Mucosa of rectum (tissue), 2 donors: ENCODE measurements at regions not wholly inside any gene's neighbourhood (a gene's known extent, or its start where the extent isn't known, plus 50 kb on each side); places are given as distances from the start of the nearest gene placed in this dataset.

Experiments
- H3K27ac ChIP-seq, 2 donors: one replicate each; pipeline ENCODE4 v1.7.0; 2013; ENCODE audit warnings: inconsistent platforms in 2 of 2, low read depth in 2 of 2, low read length in 2 of 2
- H3K27me3 ChIP-seq, 2 donors: one replicate each; pipeline ENCODE4 v1.7.0; 2013; ENCODE audit warnings: low read length in 2 of 2; ENCODE audit not compliant: control insufficient read depth in 2 of 2, insufficient read depth in 2 of 2
- H3K36me3 ChIP-seq, 2 donors: one replicate each; pipeline ENCODE4 v1.7.0; 2013; ENCODE audit warnings: low read length in 2 of 2; ENCODE audit not compliant: control insufficient read depth in 2 of 2, insufficient read depth in 2 of 2
- H3K4me1 ChIP-seq, 2 donors: one replicate each; pipeline ENCODE4 v1.7.0; 2013; ENCODE audit warnings: low read length in 2 of 2, mild to moderate bottlenecking in 1 of 2; ENCODE audit not compliant: control insufficient read depth in 2 of 2, insufficient read depth in 2 of 2
- H3K4me3 ChIP-seq, 2 donors: one replicate each; pipeline ENCODE4 v1.7.0; 2013; ENCODE audit warnings: low read length in 2 of 2
- H3K9ac ChIP-seq, 2 donors: one replicate each; pipeline ENCODE4 v1.7.0; 2013; ENCODE audit warnings: low read length in 2 of 2, low read depth in 1 of 2, mild to moderate bottlenecking in 1 of 2
- H3K9me3 ChIP-seq, 2 donors: one replicate each; pipeline ENCODE4 v1.7.0; 2013; ENCODE audit warnings: low read length in 2 of 2; ENCODE audit not compliant: control insufficient read depth in 2 of 2
- donor health status: healthy.
- donor health status: Normal muscosa, but diverticular disease.

GRCh38 chr9:16069671-16070454 lies 517.0 kb downstream of the CCDC171 start:
- Histone ChIP-seq H3K9me3 (no peaks in the 10 kb centered on the region), H3K4me3 (no peak overlapping the region), H3K27me3 (no peaks in the 10 kb centered on the region), H3K4me1 (no peaks in the 10 kb centered on the region), H3K9ac (no peak overlapping the region), H3K36me3 (no peaks in the 10 kb centered on the region), H3K27ac (no peak overlapping the region)

DNA sequence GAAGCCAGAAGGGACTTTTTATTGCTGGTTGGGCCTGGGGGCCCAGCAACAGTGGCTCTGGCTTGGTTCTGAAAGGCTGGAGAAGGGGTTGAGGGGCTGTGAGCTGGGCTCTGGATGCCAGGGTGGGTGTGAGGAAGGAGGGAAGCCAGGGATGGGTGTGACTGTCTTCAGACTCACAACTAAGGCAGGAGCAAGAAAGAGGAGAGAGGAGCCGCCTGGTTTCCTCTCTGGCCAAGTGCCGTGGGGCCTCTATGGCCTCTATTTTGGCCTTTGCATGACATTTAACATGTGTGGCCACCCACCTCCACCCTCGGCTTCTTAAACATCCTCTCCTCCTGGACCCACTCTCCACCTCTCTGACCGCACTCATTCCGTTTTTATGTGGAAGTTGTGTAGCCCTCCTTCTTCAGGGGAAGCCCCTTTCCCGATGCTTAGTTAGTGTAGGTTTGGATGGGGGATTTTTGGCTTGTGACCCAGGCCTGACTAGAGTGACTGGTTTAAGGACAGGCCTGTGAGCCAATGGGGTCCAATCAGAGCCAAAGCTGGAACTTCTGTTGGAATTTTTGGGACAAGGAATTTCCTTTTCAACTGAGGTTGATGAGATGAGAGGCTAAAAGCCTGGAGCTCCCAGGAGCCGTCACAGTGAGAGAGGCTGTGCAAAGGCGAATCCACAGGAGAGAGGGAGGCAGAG lies 517.8 kb downstream of the CCDC171 start:
- H3K4me1 ChIP-seq: no peaks in the 10 kb centered on the region
- H3K36me3 ChIP-seq: no peaks in the 10 kb centered on the region
- no peak overlapping the region for H3K27ac ChIP-seq
- no peak overlapping the region for H3K4me3 ChIP-seq
- no peak overlapping the region for H3K9ac ChIP-seq
- H3K9me3 ChIP-seq: no peaks in the 10 kb centered on the region
- H3K27me3 ChIP-seq: no peaks in the 10 kb centered on the region

GRCh38 chr9:16071400-16071799 lies 518.6 kb downstream of the CCDC171 start:
- Histone ChIP-seq H3K27ac (no peak overlapping the region), H3K4me3 (no peak overlapping the region), H3K36me3 (no peaks in the 10 kb centered on the region), H3K27me3 (no peaks in the 10 kb centered on the region), H3K4me1 (no peaks in the 10 kb centered on the region), H3K9ac (no peak overlapping the region), H3K9me3 (no peaks in the 10 kb centered on the region)

GRCh38 chr9:16074963-16075362 lies 522.1 kb downstream of the CCDC171 start:
- H3K27me3 ChIP-seq: no peaks in the 10 kb centered on the region
- H3K36me3 ChIP-seq: no peaks in the 10 kb centered on the region
- H3K4me3 ChIP-seq: no peak overlapping the region
- H3K9ac ChIP-seq: no peak overlapping the region
- H3K9me3 ChIP-seq: no peaks in the 10 kb centered on the region
- no peaks in the 10 kb centered on the region for H3K4me1 ChIP-seq
- no peak overlapping the region for H3K27ac ChIP-seq

- Histone ChIP-seq H3K36me3 (no peaks in the 10 kb centered on the region), H3K27ac (no peak overlapping the region), H3K4me3 (no peak overlapping the region), H3K27me3 (no peaks in the 10 kb centered on the region), H3K9me3 (no peaks in the 10 kb centered on the region), H3K4me1 (no peaks in the 10 kb centered on the region), H3K9ac (no peak overlapping the region)
Observed at GRCh38 chr9:16075696-16076095, 522.9 kb downstream of the CCDC171 start.

DNA sequence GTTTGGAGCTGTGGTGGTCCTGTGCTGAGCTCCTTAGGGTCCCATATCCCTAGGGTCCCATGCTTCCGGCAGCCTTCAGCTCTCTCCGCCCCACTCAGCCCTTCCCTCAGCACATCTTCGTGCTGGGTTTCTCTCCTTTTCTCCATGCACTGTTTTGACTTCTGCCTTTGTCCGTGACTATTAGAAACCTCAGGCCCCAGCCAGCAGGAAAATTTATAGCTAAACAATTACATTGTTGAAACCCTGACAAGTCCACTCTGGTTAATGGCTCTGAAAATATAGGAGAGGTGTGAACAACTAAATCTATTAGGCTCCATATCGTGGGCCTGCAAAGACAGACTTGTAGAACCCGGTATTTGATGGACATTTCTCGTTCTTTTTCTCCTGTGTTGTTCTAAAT lies 523.7 kb downstream of the CCDC171 start:
- no peak overlapping the region for H3K4me3 ChIP-seq

GRCh38 chr9:16082796-16083195 lies 530.0 kb downstream of the CCDC171 start:
- H3K9ac ChIP-seq: no peak overlapping the region
- no peaks in the 10 kb centered on the region for H3K36me3 ChIP-seq
- H3K27me3 ChIP-seq: no peaks in the 10 kb centered on the region
- H3K4me1 ChIP-seq: no peaks in the 10 kb centered on the region
- no peak overlapping the region for H3K27ac ChIP-seq
- H3K9me3 ChIP-seq: no peaks in the 10 kb centered on the region
- no peak overlapping the region for H3K4me3 ChIP-seq

More for the DNA sequence above, 523.7 kb downstream of the CCDC171 start:
- no peaks in the 10 kb centered on the region for H3K36me3 ChIP-seq
- no peaks in the 10 kb centered on the region for H3K9me3 ChIP-seq
- H3K27ac ChIP-seq: no peak overlapping the region
- H3K9ac ChIP-seq: no peak overlapping the region
- H3K27me3 ChIP-seq: no peaks in the 10 kb centered on the region
- H3K4me1 ChIP-seq: no peaks in the 10 kb centered on the region

- Histone ChIP-seq H3K27ac (no peak overlapping the region), H3K9me3 (no peaks in the 10 kb centered on the region), H3K9ac (no peak overlapping the region), H3K36me3 (no peaks in the 10 kb centered on the region), H3K4me3 (no peak overlapping the region), H3K27me3 (no peaks in the 10 kb centered on the region), H3K4me1 (no peaks in the 10 kb centered on the region)
Observed at GRCh38 chr9:16085167-16085726, 532.4 kb downstream of the CCDC171 start.

- Histone ChIP-seq H3K4me3 (no peak overlapping the region), H3K27me3 (no peaks in the 10 kb centered on the region), H3K9me3 (no peaks in the 10 kb centered on the region), H3K4me1 (peaks cover 0 to 3% of the 10 kb centered on the region in 2 donors), H3K9ac (no peak overlapping the region), H3K27ac (no peak overlapping the region), H3K36me3 (no peaks in the 10 kb centered on the region)
Observed at GRCh38 chr9:16090907-16091629, 538.2 kb downstream of the CCDC171 start.
